GM18867 (cell line): ENCODE measurements at regions not wholly inside any gene's neighbourhood (a gene's known extent, or its start where the extent isn't known, plus 50 kb on each side); places are given as distances from the start of the nearest gene placed in this dataset.

Experiments
- ATAC-seq: cut with Tn5 transposase; IDR thresholded peaks from one replicate; pipeline ENCODE4 v1.9.1; 2021; ENCODE audit warnings: mild to moderate bottlenecking, moderate library complexity; ENCODE audit not compliant: unreplicated experiment

DNA sequence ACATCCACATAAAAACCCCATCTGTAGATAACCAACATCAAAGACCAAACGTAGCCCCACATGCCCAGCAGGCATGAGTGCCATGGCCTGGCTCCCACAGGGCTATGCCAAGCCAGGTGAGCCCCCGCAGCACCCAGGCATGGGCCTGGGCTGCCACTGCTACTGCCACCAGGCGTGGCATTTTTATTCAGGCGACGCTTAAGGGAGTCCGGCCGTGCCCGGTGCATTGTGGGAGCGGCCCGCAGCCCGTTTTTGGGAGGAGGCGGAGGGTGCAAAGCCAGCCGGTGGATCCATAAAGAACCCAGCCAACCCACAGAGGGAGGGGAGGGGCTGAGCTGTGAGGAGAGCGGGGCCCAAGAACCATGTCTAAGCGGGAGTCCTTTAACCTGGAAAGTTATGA lies 83.6 kb downstream of the XIST start:
- ATAC-seq, result no peak

DNA sequence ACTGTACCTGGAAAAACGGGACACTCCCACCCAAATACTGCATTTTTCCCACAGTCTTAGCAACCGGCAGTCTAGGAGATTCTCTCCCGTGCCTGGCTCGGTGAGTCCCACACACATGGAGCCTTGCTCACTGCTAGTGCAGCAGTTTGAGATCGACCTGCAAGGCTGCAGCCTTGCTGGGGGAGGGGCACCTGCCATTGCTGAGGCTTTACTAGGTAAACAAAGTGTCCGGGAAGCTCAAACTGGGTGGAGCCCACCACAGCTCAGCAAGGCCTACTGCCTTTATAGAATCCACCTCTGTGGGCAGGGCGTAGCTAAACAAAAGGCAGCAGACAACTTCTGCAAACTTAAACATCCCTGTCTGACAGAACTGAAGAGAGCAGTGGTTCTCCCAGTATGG lies 84.4 kb downstream of the XIST start:
- no peak for ATAC-seq

DNA sequence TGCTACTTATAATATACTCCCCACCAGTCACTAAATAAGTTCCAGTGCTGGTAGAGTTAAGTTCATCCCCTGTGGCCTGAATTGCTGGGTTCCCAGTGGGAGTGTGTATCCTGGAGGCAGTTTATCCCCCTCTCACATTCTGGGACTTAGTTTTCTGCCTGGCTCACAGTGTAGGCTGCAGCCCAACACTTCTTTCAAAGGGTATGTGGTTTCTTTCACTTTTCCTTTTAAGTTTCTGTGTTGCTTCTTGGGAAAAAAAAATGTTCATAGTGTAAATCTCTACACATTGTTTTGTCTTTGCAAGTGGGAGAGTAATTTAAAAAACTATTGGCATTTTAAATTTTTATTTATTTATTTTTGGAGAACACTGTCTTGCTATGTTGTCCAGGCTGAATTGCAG lies 85.5 kb downstream of the XIST start:
- ATAC-seq, result no peak

DNA sequence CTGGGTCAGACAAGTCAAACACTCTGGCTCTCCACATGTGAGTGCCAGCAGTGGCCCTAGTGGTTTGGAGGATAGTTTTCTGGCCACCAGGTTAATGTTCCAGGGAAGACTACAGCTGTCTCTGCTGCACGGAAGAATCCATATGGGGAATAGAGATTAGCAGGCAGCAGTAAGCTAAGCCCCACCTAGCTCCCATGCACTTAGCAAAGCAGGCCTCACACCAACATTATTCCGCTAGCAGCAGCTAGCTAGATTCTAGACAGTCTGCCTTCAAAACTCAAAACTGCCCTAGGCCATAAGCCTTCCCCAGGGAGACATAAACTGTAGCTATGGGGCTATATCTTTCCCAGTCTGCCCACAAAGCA lies 86.1 kb downstream of the XIST start:
- no peak for ATAC-seq

DNA sequence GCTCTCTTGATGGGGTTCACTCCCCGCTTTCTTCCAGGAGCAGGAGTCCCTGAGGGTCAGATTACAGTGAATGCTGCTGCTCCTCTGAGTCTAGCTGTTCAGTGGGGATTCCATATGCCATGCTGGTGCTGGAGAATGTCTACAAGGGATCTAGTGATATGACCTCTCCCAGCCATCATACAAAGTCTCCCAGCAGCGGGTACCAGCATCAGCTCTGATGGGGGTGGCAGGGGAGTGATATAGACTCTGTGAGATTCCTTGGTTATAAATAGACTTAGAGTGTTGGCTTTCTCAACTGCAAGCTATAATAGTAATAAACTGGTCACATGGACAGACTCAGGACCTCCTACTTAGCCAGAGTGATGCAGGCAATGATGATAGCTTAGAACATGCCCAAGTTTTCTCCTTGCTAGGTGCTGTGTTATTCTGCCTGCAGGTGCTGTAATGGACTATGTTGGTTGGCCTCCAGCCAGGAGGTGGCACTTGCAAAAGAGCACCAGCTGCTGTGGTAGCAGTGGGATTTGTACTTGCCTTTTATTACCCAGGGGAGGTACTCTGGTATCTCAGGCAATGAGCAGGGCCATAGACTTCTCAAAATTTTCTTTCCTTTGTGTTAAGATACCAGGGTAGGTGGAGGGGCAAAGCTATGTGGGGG lies 86.6 kb downstream of the XIST start:
- no peak for ATAC-seq

DNA sequence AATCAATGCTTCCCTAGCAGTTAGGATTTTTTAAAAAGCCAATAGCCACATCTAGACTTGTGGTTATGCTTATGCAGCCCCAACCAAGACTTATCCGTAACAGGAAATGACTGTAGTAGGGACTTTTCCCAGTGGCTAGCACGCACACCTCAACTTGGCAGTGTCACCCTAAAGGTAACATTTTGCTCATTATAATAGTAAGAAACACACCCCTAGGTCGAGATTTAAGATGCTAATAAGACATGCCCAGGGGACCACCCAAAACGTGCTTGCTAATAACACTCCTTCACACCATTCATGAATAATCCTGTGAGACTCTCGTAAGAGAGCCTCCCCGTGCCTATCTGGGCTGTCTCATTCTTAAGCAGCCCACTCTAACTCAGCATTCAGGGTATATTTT lies 94.3 kb downstream of the XIST start:
- ATAC-seq, result peak; percentile 63
